ENCODE measurements at regions not wholly inside any gene's neighbourhood (a gene's known extent, or its start where the extent isn't known, plus 50 kb on each side); places are given as distances from the start of the nearest gene placed in this dataset.
"Not testable (repeated sequence)": the region's sequence is repeated elsewhere in the genome, so short reads cannot be mapped to it uniquely, and the experiment has no call there.

GRCh38 chr4:134720030-134720429 lies 518.4 kb upstream of the PABPC4L start:
- in situ Hi-C loops (cut with HindIII; ENCODE audit: low sequenced_read_pairs), result no loop called here
- no peak for DNase-seq (ENCODE audit: low read depth)
- TF ChIP-seq CTCF (IDR thresholded peaks at IDR 0.05; ENCODE audit: low read depth, low read length, missing control alignments), result no peak
- H3K4me3 ChIP-seq (ENCODE audit: low read depth, low read length), result no peak overlapping the region

- no peak for DNase-seq (ENCODE audit: low read depth)
- TF ChIP-seq CTCF (IDR thresholded peaks at IDR 0.05; ENCODE audit: low read depth, low read length, missing control alignments), result no peak
- H3K4me3 ChIP-seq (ENCODE audit: low read depth, low read length), result no peak overlapping the region
- in situ Hi-C loops (cut with HindIII; ENCODE audit: low sequenced_read_pairs), result no loop called here
Observed at GRCh38 chr4:134708616-134709015, 507.0 kb upstream of the PABPC4L start.

GRCh38 chr4:134708026-134708425 lies 506.4 kb upstream of the PABPC4L start:
- TF ChIP-seq CTCF (IDR thresholded peaks at IDR 0.05; ENCODE audit: low read depth, low read length, missing control alignments), result no peak
- in situ Hi-C loops (cut with HindIII; ENCODE audit: low sequenced_read_pairs), result no loop called here
- DNase-seq (ENCODE audit: low read depth), result no peak
- no peak overlapping the region for H3K4me3 ChIP-seq (ENCODE audit: low read depth, low read length)

GRCh38 chr4:134702374-134702773 lies 500.8 kb upstream of the PABPC4L start:
- no peak for TF ChIP-seq CTCF (IDR thresholded peaks at IDR 0.05; ENCODE audit: low read depth, low read length, missing control alignments)
- DNase-seq (ENCODE audit: low read depth), result no peak
- no peak overlapping the region for H3K4me3 ChIP-seq (ENCODE audit: low read depth, low read length)
- in situ Hi-C loops (cut with HindIII; ENCODE audit: low sequenced_read_pairs), result no loop called here

- DNase-seq (ENCODE audit: low read depth), result no peak
- in situ Hi-C loops (cut with HindIII; ENCODE audit: low sequenced_read_pairs), result no loop called here
- no peak for TF ChIP-seq CTCF (IDR thresholded peaks at IDR 0.05; ENCODE audit: low read depth, low read length, missing control alignments)
- no peak overlapping the region for H3K4me3 ChIP-seq (ENCODE audit: low read depth, low read length)
Observed at GRCh38 chr4:134700251-134700650, 498.7 kb upstream of the PABPC4L start.

- H3K4me3 ChIP-seq (ENCODE audit: low read depth, low read length); in situ Hi-C loops (cut with HindIII; ENCODE audit: low sequenced_read_pairs); DNase-seq (ENCODE audit: low read depth): not testable (repeated sequence)
Observed at GRCh38 chr4:134698831-134699230, 497.2 kb upstream of the PABPC4L start.

DNA sequence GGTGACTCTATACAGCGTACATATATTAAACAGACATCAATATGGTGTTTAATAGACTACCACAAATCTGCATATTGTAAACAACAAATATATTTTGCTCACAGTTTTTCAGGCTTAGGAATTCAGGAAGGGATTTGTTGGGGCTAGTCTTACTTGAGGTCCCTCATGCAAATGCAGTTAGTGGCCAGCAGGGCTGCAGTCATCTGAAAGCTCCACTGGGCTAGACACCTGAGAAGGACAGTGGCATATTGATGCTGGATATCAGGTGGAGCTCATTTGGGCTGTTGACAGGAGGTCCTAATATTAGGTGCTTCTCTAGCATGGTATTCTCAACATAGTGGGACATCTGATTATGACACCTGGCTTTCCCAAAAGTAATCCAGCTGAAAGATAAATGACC lies 493.8 kb upstream of the PABPC4L start:
- TF ChIP-seq CTCF (IDR thresholded peaks at IDR 0.05; ENCODE audit: low read depth, low read length, missing control alignments), result no peak
- no peak for DNase-seq (ENCODE audit: low read depth)
- in situ Hi-C loops (cut with HindIII; ENCODE audit: low sequenced_read_pairs), result no loop called here
- H3K4me3 ChIP-seq (ENCODE audit: low read depth, low read length), result no peak overlapping the region
